GM19395 (cell line): ENCODE measurements at regions not wholly inside any gene's neighbourhood (a gene's known extent, or its start where the extent isn't known, plus 50 kb on each side); places are given as distances from the start of the nearest gene placed in this dataset.

Experiments used
- ATAC-seq: cut with Tn5 transposase; IDR thresholded peaks from one replicate; pipeline ENCODE4 v1.9.1; 2021; ENCODE audit warnings: mild to moderate bottlenecking, moderate library complexity; ENCODE audit not compliant: unreplicated experiment

DNA sequence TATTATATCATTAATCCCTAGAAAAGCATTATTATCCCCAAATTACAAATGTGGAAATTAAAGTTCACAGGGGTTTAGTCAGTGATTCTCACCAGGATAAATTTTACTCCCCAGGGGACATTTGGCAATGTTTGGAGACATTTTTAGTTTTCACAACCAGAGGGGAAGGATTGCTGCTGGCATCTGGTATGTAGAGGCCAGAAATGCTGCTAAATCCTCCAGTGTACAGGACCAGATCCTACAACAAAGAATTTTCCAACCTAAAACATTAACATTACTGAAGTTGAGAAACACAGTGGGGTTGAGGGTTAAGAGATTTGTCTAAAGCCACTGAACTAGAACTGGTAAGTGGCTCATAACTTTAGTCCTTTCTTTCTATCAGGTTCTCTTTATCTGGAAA lies 162.0 kb upstream of the SYT6 start:
- ATAC-seq: no peak

GRCh38 chr1:114314576-114314975 lies 160.9 kb upstream of the SYT6 start:
- ATAC-seq: no peak

DNA sequence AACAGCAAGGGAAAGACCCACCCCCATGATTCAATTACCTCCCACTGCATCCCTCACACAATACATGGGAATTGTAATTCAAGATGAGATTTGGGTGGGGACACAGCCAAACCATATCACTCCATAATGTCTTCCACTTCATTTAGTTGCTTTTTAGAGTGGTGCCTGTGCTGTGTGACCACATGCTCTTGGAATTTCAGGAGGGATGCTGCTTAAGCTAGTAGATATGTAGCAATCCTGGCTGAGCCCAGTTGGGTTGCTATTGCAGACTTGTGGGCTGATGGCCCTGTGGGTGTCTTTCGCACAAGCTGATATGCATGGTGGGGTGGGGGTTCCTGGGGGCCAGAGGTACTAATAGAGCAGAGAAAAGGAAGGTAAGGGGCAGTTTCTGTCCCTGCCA lies 160.4 kb upstream of the SYT6 start:
- no peak for ATAC-seq

DNA sequence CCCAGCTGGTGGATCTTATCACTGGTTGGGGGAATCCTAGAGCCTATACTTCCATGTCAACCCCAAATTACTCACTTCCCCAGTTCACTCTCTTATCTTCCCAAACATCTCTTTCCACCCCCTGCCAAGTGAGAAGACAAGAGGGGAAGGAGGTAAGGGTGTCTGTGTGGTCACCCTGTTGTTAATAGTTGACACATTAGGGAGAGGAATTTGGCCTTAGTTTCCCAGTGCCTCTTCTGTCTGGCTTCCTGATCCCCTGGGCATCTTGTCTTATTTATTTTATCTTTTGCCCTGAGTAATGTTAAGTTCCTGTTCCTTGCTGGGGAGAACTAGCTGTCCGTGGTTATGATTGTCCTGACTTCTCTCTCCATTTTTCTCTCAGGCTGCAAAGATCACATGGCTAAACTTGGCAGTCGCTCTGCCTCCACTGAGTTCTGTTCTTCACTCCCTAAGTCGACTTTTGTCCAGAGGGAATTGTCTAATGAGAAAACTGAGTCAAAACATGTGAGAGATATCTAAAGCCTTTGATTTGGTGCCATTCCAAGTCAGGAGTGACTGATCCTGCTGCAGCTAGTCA lies 157.1 kb upstream of the SYT6 start:
- no peak for ATAC-seq

DNA sequence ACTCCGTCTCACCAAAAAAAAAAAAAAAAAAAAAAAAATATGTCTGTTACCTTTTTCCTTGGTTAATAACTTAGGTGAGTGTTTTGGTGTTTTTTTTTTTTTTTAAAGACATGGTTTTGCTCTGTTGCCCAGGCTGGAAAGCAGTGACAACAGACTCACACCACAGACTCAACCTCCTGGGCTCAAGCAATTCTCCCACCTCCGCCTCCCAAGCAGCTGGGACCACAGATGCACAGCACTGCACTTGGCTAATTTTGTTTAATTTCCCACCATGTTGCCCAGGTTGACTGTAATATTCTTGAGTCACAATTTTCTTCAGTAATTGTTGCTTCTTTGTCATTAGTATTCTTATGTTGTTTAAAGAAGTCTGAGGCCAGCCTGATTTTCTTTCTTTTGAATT lies 149.2 kb upstream of the SYT6 start:
- ATAC-seq: no peak

GRCh38 chr1:114299331-114299975 lies 145.8 kb upstream of the SYT6 start:
- no peak for ATAC-seq

DNA sequence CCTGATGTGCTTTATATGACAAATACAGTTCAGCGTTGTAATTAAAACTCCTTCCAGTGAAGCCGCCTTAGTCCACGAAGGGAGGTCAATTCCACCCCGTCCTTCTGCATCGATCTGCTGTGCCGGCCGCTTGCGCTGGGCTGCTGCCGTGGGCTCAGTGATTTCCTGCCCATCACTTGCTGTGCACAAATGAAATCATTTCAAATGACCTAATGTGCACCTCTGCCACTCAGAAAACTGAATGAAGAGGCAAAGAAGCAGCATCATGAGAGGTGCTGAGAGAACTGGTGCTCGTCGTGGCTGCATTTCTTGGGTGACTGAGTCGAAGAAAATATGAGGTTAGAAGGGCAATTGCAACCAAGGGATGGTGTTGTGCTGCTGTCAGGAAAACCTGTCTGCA lies 144.3 kb upstream of the SYT6 start:
- ATAC-seq: no peak

DNA sequence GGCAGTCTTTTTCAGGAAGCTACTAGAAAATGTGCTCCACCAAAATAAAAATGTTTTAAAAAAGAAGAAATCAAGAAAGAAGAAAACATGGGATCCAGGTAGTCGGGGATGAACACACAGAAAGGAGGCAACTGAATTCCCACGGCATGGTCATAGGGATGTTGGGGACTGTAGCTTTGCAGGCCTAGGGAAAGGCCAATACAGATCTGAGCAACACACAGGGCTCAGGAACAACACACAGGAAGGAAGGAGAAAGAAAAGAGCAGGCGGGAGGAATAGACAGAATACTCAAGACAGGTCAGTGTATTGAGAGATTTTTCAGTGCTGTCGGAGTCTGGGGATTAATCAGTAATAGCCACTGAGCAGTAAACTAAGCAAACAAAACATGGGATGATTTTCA lies 142.7 kb upstream of the SYT6 start:
- no peak for ATAC-seq

- no peak for ATAC-seq
Observed at GRCh38 chr1:114295321-114295720, 141.7 kb upstream of the SYT6 start.

DNA sequence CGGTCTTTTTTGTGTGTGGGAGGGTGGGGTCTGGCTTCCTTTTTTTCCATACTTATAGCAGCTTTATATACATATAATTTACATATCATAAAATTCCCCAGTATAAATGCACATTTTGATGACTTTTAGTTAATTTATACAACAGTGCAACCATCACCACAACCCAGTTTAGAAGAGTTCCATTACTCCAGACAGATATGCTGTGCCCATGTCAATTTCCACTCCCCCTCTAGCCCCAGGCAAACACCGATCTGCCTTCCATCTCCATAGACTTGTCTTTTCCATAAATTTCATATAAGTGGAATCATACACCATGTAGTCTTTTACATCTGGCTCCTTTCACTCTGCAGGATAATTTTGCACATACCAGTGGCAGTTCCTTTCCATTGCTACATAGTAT lies 139.2 kb upstream of the SYT6 start:
- no peak for ATAC-seq

- no peak for ATAC-seq
Observed at GRCh38 chr1:114292194-114292593, 138.5 kb upstream of the SYT6 start.

DNA sequence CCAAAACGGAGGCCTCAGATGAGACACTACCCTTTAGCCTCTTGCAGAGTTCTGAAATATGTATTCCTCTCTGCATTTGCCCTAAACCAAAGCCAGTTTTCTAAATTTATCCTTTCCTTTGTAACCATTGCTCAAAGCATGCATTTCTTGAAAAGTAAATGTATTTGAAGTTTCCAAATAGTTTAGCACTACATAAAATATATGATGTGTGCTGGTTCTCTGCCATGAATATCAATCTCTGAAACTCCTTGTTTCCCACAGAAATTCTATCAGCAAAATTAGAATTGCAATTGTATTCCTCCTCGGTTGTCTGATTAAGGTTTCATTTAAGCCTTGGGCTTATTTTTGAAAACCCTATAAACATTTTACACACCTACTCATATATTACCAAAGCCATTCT lies 137.1 kb upstream of the SYT6 start:
- ATAC-seq: no peak

DNA sequence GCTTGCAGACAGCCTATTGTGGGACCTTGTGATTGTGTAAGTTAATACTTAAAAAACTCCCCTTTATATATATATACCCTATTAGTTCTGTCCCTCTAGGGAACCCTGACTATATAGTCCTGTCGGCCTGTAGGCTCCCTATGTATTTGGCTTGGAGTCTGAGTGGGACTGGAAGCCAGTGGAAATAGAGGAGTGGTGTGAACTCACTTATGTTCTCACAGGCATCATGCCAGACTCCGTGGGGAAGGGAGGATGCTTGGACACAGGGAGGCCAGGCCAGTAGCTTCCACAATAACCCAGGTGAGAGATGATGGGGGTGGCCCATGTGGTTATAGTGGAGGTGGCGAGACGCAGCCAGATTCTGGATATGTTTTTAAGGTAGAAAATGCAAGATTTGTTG lies 136.7 kb upstream of the SYT6 start:
- ATAC-seq: no peak

DNA sequence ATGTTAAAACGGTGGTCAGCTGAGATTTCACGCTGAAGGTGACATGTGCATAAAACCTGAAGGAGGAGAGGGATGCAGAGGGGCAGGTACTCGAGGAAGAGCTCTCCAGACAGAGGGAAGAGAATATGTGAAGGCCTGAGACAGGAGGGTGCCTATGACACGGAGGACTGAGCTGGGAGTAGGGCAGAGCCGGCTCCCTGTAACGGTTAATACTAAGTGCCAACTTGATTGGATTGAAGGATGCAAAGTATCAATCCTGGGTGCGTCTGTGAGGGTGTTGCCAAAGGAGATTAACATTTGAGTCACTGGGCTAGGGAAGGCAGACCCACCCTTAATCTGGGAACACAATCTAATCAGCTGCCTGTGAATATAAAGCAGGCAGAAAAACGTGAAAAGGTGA lies 136.2 kb upstream of the SYT6 start:
- ATAC-seq: no peak

DNA sequence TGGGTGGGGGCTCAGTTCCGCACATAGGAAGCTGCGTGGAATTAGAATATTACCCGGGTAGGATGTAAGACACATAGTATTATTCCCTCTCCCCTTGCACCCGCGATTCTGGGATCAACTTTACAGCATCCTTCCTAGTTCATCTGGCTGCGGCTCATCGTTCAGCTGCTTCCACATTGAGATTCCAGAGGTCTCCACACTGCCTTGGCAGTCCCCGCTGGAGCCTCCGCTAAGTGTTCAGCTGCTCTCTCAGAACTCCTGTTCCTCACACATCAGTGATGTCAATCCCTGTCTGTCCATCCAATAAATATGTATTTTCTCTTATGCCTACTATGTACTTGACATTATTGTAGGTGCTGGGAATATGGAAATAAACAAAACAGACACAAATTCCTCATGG lies 135.6 kb upstream of the SYT6 start:
- ATAC-seq: no peak

DNA sequence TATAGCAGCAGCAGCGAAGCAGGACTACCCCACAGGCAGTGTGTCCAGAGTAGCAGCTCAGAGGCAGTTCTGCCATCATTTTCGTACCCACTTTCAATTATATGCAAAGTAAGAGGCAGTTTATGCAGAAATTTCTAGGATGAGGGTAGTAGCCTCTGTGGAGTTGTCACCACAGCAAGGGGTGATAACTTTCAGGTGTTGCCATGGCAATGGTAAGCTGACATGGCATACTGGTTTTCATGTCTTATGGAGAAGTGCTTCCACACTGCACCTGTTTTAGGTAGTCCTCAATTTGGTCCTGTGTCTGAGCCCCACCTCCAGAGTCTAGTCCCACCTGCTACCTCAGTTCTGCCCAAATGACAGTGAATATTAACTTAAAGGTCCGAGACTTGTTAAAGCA lies 133.3 kb upstream of the SYT6 start:
- ATAC-seq: no peak

DNA sequence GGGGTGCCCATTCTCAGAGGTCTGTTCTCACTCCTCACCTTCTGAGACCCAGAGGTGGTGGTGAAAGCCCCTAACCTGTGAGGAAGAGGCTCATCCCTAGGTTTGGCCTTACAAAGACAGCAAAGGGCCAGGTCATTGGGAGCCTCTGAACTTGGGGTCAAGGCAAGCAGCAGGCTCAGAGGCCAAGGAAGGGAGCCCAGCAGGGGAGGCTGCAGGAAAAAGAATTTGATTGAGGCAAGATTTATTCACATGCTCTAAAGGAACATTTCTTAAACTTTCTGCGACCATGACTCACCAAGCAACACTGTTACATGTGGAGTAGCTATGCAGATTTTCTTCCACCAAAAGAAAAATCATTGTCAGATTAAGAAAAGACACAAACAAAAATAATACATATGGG lies 132.5 kb upstream of the SYT6 start:
- no peak for ATAC-seq

- ATAC-seq: peak; percentile 96
Observed at GRCh38 chr1:114282751-114283403, 129.2 kb upstream of the SYT6 start.

- no peak for ATAC-seq
Observed at GRCh38 chr1:114278911-114279310, 125.2 kb upstream of the SYT6 start.

- no peak for ATAC-seq
Observed at GRCh38 chr1:114278430-114278829, 124.8 kb upstream of the SYT6 start.

DNA sequence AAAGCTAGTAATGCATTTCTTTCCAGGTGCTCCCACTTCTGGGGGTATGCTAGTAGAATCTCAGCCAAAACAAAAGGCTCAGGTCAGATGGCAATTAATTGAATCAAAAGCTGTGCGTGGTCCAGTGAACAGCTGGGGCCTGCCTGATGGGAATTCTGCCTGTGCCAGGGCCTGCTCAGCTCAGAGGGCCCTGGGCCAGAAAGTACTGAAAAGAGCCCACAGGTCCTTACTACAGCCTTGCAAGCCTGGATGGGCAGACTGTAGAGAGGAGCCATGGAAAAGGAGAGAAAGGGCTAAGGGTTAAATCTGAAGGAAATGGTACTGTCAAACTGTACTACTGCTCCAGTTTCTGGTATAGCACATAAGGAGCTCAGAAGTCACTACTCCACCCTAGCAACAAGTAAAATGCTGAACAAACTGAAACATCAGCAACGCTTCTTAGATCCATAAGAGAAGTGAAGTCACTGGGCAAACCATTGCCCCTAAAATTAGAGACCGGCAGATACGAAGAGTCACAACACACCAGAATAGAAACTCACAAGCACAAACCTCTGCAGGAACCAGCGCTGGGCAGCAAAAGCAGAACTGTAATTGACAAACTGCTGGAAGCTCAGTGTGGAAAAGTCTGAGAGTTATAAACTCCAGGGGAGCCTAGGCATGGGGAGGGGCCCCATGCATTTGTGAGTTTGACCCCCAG lies 121.1 kb upstream of the SYT6 start:
- no peak for ATAC-seq

DNA sequence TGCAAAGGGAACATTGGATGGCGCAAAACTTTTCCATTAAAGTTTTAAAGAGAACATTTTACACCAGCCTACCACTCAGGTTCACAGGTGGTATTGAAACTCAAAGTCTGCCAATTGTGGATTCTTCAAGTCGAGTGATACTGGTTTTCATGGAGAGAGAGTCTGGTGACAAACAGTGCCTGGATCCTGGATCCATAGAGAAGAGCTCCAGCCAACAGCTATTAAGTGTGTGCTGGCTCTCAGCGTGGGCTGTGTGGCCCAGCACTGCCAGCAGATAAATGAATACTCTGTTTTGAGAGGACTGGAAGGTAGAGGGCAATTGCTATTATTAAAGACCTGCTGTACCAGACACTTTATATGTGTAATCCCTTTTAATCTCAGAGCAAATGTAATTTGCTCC lies 118.9 kb upstream of the SYT6 start:
- no peak for ATAC-seq
